ENCODE measurements at regions not wholly inside any gene's neighbourhood (a gene's known extent, or its start where the extent isn't known, plus 50 kb on each side); places are given as distances from the start of the nearest gene placed in this dataset.

- DNase-seq = no peak
- in situ Hi-C loops (cut with MboI; ENCODE audit: low pct_unique_long_range_greater_than_20kb, low sequenced_read_pairs) = no loop called here
Observed at GRCh38 chr1:58979677-58980076, 195.8 kb upstream of the JUN start.

DNA sequence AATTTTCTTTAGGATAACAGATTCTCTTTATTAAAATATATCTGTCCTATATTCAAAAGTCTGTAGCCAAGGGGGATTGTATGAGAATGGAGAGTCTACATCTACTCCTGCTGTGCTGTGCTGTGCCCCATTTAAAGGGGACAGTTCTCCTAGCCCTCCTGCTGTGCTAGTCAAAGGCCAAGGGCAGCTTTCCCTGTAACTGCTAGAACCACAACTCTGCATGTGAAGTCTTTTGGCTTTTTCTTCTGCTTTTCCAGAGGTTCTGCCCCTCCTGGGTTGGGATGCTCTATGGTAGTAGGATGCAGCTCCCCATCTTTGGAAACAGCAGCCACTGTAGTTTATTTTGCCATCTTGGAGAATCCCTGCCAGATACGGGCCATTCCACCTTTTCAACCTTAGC, 197.5 kb upstream of the JUN start:
- DNase-seq = no peak
- in situ Hi-C loops (cut with MboI; ENCODE audit: low pct_unique_long_range_greater_than_20kb, low sequenced_read_pairs) = no loop called here

DNA sequence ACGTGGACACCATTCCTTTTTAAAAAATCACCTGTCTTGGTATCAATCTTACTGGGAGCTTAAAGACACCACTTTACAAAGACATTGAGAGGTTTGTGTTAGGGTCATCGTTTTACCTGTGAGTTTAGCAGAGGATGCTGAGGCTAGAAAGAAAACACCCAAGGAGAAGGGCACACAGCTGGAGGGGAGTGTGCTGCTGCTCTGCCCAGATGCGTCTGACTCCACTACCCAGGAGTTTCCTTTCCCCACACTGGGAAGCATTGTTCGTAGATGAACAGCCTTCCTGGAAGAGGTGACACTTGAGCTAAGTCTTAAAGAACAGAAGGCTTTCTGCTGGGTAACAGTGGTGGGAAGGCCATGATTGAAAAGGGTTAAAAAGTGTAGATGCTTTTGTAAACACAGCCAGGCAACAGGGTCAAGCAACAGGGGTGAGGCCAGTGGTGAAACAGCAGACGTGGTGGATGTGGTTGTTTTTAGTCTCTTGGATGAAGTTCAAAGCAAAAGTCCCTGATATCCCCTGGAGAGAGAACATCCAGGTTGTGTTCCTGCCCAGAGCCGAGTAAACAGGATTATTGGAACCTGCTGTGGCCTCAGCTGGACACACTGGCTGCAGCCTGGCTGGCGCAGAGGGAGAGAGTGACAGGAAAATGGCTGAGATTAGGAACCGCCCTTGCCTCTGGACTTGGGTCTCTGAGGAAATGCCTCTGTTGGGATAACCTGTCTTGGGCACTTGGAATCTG, 198.6 kb upstream of the JUN start:
- no peak for DNase-seq
- in situ Hi-C loops (cut with MboI; ENCODE audit: low pct_unique_long_range_greater_than_20kb, low sequenced_read_pairs) = no loop called here

DNA sequence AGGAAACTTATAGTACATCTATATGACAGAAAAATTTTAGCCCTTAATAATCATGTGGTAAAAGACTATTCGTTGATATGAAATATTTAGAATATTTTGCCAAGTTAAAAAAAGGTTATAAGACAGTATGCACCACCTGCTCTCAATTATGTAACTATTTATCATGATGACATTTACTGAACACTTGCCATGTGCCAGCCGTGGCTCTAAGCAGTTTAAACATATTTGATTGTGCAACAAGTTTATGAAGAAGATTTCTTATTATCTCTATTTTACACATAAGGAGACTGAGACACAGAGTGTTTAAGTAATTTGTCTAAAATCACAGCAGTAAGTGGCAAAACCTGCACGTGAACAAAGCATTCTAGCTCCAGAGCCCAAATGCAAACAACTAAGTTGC, 199.3 kb upstream of the JUN start:
- DNase-seq = no peak
- in situ Hi-C loops (cut with MboI; ENCODE audit: low pct_unique_long_range_greater_than_20kb, low sequenced_read_pairs) = no loop called here

GRCh38 chr1:58983633-58984245, 199.9 kb upstream of the JUN start:
- in situ Hi-C loops (cut with MboI; ENCODE audit: low pct_unique_long_range_greater_than_20kb, low sequenced_read_pairs) = no loop called here
- no peak for DNase-seq

DNA sequence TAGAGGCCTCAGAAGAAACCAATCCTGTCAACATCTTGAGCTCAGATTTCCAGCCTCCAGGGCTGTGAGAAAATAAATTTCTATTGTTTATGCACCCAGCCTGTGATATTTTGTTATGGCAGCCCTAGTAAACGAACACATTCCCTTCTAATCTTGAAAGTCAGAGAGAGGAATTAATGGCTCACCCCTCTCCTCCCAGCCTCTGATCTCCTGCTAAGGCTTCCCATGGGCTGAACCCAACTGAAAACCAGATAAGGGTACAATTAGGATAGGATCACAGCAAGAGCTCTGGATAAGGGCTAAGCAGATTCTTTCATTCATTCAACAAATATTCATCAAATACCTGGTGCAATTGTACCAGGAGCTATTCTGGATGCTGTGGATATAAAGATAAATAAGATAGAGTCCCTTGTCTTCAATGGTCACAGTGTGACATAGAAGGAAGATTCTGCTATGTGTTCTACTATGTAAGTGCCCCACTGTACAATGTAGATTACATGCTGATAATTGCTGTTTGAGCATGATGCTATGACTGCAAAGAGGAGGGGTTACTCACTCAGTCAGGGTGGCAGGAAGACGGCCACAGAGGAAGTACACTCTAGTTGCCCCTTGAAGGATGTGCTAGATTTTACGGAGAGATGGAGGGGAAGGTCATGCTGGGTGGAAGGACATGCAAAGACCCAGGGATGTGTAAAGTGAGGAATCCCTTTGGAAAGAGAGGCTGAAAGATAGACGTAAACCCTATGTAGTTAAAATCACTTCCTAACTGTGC, 203.3 kb upstream of the JUN start:
- no peak for DNase-seq
- in situ Hi-C loops (cut with MboI; ENCODE audit: low pct_unique_long_range_greater_than_20kb, low sequenced_read_pairs) = no loop called here

GRCh38 chr1:58988752-58989151, 204.9 kb upstream of the JUN start:
- no peak for DNase-seq
- in situ Hi-C loops (cut with MboI; ENCODE audit: low pct_unique_long_range_greater_than_20kb, low sequenced_read_pairs) = no loop called here

DNA sequence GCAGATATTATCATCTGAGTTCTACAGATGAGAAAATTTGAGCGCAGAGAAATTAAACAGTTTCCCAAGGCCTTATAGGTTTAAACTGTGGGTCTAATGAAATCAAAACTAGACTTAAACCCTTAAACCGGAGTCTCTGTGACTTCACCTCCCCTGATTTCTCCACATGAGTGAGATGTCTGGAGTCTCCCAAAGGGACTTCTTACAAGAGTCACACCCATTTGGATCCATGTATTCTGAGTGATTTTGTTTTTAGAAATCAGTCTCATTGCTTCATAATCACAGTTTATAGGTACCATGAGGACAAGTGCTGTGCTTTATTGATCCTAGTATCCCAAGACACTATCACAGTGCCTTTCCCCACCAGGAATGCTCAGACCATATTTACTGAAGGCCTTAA, 206.0 kb upstream of the JUN start:
- no peak for DNase-seq
- in situ Hi-C loops (cut with MboI; ENCODE audit: low pct_unique_long_range_greater_than_20kb, low sequenced_read_pairs) = no loop called here

DNA sequence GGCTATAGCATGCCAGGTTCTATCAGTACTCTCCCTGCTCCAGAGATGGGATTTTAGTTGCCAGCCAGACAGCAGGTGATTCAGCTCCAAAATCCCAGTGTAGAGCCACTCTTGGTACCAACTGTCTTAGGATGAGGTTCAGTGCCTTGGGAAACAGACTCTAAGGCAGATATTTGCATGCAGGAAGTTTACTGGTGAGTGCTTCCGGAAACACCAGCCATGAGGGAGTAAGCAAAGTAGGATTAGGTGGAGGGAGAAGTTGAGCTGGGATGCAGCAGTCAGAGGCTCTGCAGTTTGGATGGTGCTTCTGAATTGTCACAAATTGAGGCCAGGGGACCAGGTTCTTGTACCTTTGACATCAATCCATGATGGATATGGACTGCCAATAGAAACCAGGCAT, 207.5 kb upstream of the JUN start:
- DNase-seq = no peak
- in situ Hi-C loops (cut with MboI; ENCODE audit: low pct_unique_long_range_greater_than_20kb, low sequenced_read_pairs) = no loop called here

DNA sequence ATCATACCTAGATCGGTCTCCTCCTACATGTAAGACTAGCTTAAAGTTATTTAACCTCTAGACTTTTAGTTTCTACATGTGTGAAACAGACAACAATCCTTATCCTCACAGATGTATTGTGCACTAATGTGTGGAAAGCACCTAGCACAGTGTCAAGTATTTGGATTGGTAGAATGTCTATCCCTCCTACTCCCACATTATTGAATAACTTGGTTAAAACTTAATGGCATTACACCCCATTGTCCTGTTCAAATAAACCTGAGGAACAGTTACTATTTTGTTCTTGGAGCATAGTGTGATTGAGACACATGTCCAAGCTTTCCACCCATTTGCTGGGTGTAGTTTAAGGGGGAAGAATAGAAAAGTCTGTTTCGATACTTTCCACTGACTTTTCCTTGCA, 208.8 kb upstream of the JUN start:
- DNase-seq = no peak
- in situ Hi-C loops (cut with MboI; ENCODE audit: low pct_unique_long_range_greater_than_20kb, low sequenced_read_pairs) = no loop called here

DNA sequence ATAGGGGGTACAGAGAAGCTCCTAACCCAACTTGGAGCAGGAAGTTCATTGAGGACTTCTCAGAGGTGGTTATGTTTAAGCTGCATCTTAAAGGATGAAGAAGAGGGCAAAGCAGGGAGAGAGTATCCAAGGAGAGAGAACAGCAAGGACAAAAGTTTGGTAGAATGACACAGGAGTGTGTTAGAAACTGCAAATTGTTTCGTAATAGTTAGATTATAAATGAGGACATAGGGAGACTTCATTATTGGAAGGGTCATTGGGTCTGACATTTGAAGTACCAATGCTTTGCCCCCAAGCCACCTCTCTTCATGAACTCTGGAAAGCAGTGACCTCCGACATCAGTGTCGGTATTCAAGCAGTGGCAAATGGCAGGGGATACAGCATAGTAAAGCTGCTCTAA, 209.6 kb upstream of the JUN start:
- DNase-seq = no peak
- in situ Hi-C loops (cut with MboI; ENCODE audit: low pct_unique_long_range_greater_than_20kb, low sequenced_read_pairs) = no loop called here

GRCh38 chr1:58994664-58995063, 210.8 kb upstream of the JUN start:
- in situ Hi-C loops (cut with MboI; ENCODE audit: low pct_unique_long_range_greater_than_20kb, low sequenced_read_pairs) = no loop called here
- DNase-seq = no peak

GRCh38 chr1:58996341-58997059, 212.7 kb upstream of the JUN start:
- in situ Hi-C loops (cut with MboI; ENCODE audit: low pct_unique_long_range_greater_than_20kb, low sequenced_read_pairs) = no loop called here
- no peak for DNase-seq

DNA sequence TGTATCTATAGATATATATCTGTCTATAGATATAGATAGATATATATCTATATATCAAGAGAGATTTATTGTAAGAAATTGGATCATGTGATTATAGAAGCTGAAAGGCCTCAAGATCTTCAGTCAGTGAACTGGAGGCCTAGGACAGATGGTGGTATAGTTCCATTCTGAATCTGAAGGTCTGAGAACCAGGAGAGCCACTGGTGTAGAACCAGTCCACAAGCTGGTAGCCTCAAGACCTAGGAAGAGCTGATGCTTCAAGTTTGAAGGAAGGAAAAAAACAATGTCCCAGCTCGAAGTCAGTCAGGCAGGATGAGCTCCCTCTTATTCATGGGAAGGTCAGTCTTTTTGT, 213.2 kb upstream of the JUN start:
- no peak for DNase-seq
- in situ Hi-C loops (cut with MboI; ENCODE audit: low pct_unique_long_range_greater_than_20kb, low sequenced_read_pairs) = no loop called here

- no peak for DNase-seq
- in situ Hi-C loops (cut with MboI; ENCODE audit: low pct_unique_long_range_greater_than_20kb, low sequenced_read_pairs) = no loop called here
Observed at GRCh38 chr1:58997637-58998036, 213.8 kb upstream of the JUN start.

GRCh38 chr1:58999676-59000075, 215.8 kb upstream of the JUN start:
- in situ Hi-C loops (cut with MboI; ENCODE audit: low pct_unique_long_range_greater_than_20kb, low sequenced_read_pairs) = no loop called here
- DNase-seq = peak; percentile 80

GRCh38 chr1:59004755-59005154, 220.9 kb upstream of the JUN start:
- in situ Hi-C loops (cut with MboI; ENCODE audit: low pct_unique_long_range_greater_than_20kb, low sequenced_read_pairs) = no loop called here
- peak; percentile 28 for DNase-seq

DNA sequence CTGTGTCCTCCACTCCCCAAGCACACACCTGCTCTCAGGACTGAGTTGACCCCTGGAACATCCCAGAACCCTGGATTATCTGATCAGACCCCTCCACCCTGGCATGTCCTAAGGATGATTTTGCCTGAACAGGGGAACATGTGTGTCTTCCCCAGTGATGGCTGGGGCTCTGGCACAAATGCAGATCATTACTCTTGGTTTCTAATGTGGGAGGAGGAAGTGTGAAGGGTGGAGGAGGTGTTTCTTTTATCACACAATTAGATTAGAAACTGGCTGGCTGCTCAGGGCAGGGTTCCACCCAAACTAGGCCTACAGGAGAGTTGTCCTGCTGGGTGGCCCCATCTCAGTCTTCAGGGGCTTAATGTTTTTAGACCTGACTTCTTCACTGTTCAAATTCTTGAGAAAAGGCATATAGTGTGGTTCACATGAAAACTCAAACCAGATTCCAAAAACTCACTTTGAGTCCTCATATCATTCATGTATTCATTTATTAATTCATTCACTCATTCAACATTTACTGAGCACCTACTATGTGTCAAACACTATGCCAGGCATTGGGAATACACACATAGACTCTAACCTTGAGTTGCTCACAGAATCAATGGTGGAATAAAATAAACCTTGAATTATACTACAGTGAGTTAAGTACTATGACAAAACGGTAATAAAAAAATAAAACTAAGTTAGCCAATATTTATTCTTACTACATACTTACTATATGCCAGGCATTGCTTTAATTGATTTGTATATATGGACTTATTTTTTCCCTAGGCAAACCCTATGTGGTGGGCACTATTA, 221.8 kb upstream of the JUN start:
- in situ Hi-C loops (cut with MboI; ENCODE audit: low pct_unique_long_range_greater_than_20kb, low sequenced_read_pairs) = no loop called here
- DNase-seq = no peak

DNA sequence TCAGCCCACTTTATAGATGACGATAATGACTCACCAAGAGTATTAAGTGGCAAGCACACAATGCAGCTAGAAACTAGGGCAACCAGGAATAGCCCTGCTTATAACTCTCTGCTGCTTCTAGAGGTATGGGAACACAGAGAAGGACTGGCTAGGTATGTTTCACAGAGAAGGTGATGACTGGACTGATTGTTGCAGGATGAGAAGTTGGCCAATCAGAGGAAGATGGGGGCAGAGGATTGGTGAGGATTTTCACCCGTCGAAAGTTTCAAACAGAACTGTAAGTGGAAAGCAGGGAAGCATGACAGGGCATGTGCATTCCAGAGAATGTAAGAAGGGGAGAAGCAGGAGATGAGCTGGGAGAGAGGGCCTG, 222.4 kb upstream of the JUN start:
- DNase-seq = no peak
- in situ Hi-C loops (cut with MboI; ENCODE audit: low pct_unique_long_range_greater_than_20kb, low sequenced_read_pairs) = no loop called here
